ENCODE measurements at regions not wholly inside any gene's neighbourhood (a gene's known extent, or its start where the extent isn't known, plus 50 kb on each side); places are given as distances from the start of the nearest gene placed in this dataset.
"Not testable (repeated sequence)": the region's sequence is repeated elsewhere in the genome, so short reads cannot be mapped to it uniquely, and the experiment has no call there.

DNA sequence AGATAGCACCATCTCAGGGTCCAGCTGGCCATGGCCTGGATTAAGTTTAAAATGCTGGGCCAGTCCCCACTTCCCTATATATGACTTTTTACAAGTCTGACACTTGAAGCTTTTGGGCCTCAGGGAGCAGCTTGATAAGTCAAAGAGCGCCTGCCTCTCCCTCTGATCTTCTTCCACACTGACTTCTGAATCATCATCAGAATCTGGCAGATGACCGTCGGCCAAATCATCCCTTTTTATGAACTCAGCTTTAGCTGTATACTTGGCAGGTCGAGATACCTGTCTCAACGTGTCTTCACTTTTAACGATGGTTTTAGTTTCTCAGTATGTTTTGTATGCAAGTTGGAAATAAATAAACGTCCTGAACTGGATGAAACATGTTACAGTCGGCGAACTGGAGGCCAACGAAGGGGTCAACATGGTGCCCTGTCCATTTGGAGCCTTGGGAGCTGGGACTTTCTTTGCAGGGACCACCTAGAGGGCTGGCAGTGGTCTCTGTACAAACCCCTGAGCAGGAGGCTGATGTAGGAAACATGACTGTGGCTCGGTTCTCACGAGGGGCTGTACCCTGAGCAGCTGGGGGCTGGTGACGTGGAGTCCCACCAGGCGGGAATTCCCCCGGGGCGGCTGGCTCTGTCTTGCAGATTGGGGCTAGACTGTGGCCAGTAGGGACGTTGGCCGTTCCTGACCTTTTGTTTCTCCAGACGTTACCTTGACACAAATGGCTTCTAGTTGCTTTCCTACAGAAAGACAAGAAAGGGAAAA, 153.8 kb upstream of the PRKX start:
- not testable (repeated sequence) for H3K27ac ChIP-seq (ENCODE audit: low read length); H3K4me3 ChIP-seq (ENCODE audit: low read length); H3K4me1 ChIP-seq (ENCODE audit: control insufficient read depth, insufficient read depth, low read length); H3K36me3 ChIP-seq (ENCODE audit: control insufficient read depth, insufficient read depth, low read length); DNase-seq; H3K9me3 ChIP-seq (ENCODE audit: control insufficient read depth, low read depth, low read length); H3K27me3 ChIP-seq (ENCODE audit: control insufficient read depth, insufficient read depth, low read length)
- no CpG with 5 or more reads among the region's 19 CpGs for WGBS (ENCODE audit: insufficient coverage, low lambda C conversion rate)

GRCh38 chrX:3858332-3858731, 144.9 kb upstream of the PRKX start:
- not testable (repeated sequence) for H3K4me3 ChIP-seq (ENCODE audit: low read length); H3K4me1 ChIP-seq (ENCODE audit: control insufficient read depth, insufficient read depth, low read length); H3K9me3 ChIP-seq (ENCODE audit: control insufficient read depth, low read depth, low read length); H3K27me3 ChIP-seq (ENCODE audit: control insufficient read depth, insufficient read depth, low read length); H3K36me3 ChIP-seq (ENCODE audit: control insufficient read depth, insufficient read depth, low read length); DNase-seq; H3K27ac ChIP-seq (ENCODE audit: low read length)
- WGBS (ENCODE audit: insufficient coverage, low lambda C conversion rate) = no CpG with 5 or more reads among the region's 4 CpGs

DNA sequence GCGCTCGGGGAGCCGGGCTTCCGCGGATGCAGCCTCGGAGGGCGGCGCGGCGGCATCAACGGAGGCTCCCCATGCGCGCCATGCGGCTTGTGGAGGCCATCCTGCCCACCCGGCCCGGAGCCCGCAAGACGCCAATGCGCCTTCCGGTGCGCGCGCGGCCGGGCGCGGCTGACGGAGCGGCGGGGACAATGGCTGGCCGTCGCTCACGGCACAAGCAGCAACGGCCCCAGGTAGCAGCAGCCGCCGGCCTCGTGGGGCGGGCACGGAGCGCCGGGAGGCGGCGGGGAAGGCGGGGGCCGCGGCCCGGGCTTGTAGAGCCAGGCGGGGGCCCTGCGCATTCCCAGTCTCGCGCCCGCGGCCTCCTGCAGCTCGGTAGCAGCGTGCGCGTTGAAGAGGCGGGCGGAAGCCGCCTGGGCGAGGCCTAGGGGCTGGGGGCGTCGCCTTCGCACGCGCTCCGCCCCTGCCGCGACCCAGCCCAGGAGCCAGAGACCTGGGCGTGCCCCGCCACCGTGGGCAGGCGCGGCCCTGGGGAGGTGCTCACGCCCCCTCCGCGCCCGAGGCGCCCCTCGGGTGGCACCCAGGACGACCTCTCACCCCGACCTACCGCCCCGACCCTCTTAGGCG, 130.2 kb upstream of the PRKX start:
- DNase-seq; H3K4me3 ChIP-seq (ENCODE audit: low read length); H3K27ac ChIP-seq (ENCODE audit: low read length); H3K36me3 ChIP-seq (ENCODE audit: control insufficient read depth, insufficient read depth, low read length); H3K9me3 ChIP-seq (ENCODE audit: control insufficient read depth, low read depth, low read length); H3K4me1 ChIP-seq (ENCODE audit: control insufficient read depth, insufficient read depth, low read length); H3K27me3 ChIP-seq (ENCODE audit: control insufficient read depth, insufficient read depth, low read length): not testable (repeated sequence)
- no CpG with 5 or more reads among the region's 85 CpGs for WGBS (ENCODE audit: insufficient coverage, low lambda C conversion rate)

DNA sequence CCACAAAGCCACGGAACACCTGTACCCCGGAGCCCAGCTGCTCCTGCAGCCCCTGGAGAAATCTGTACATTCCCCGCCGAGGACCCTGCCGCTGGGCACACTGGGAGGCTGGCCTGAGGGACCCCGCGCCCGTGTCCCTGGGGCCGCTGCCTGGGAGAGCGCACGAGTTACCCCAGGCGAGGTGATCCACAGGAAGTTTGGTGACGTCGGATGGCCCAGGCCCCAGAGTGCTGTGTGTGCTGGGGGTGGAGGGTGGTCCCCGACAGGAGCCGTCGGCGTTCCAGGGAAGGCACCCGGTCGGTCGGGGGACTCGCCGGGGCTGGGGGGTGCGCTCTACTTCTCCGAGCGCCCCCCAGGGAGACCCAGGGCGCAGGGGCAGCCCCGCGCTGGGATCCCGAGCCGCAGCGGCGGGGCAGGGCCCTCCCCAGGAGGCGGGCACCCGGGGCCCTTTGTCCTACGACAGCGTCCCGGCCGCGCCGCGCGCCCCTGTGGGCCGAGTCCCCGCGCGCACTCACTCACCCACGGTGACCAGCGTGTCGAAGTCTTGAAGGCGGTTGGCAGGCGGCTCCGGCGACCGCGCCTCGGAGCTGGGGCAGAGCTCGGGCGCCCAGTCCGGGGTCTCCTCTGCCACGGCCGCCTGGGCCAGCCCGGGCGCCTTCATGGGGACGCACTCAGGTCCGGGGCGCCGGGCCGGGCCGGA, 129.5 kb upstream of the PRKX start:
- not testable (repeated sequence) for H3K27ac ChIP-seq (ENCODE audit: low read length); H3K27me3 ChIP-seq (ENCODE audit: control insufficient read depth, insufficient read depth, low read length); H3K9me3 ChIP-seq (ENCODE audit: control insufficient read depth, low read depth, low read length); H3K36me3 ChIP-seq (ENCODE audit: control insufficient read depth, insufficient read depth, low read length); H3K4me1 ChIP-seq (ENCODE audit: control insufficient read depth, insufficient read depth, low read length); DNase-seq
- no CpG with 5 or more reads among the region's 70 CpGs for WGBS (ENCODE audit: insufficient coverage, low lambda C conversion rate)
- peak overlapping the region; percentile 26 for H3K4me3 ChIP-seq (ENCODE audit: low read length)

DNA sequence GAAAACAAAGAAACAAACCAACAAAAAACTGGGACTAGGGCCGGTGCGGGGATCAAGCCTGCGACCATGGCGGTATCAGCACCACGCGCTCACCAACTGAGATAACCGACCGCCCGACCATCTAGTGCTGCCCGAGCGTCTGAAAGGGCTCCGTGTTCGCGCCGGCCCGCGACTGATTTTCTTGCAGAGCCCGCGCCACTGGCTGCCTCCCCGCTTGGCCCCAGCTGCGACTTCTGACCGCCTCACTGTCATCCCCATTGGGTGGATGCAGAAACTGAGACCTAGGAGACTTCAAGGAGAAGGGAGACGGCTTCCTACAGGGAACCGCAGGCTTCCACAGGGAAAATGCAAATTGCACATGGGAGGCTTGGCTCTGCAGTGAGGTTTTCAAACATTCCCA, 125.3 kb upstream of the PRKX start:
- no CpG with 5 or more reads among the region's 24 CpGs for WGBS (ENCODE audit: insufficient coverage, low lambda C conversion rate)

DNA sequence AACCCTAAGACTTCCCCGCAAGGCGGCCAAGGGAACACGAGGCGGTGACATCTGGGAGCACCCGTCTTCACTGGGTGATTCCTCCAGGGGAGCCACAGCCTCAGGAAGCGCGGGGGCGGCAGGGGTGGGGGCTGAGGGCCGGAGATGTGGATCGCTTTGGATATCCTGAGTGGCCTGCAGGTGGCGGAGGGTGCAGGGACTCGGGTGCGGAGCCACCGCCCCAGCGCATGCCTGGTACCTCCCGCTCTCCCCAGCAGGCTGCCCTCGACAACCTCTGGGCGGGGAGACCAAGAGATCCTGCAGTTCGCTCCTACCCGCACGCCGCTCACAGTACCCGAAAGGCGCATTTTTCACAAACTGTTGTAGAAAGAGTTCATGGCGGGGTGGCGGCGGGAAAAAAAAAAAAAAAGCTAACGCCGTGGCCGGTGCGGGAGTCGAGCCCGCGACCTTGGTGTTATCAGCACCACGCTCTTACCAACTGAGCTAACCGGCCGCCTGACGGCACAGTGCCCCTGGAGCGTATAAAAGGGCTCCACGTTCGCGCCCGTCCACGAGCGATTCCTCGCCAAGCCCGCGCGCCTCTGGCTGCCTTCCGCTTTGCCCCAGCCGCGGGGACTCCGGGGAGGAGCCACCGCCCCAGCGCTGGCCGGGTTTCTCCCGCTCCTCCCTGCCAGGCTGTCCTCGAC, 124.7 kb upstream of the PRKX start:
- not testable (repeated sequence) for H3K36me3 ChIP-seq (ENCODE audit: control insufficient read depth, insufficient read depth, low read length); DNase-seq; H3K4me3 ChIP-seq (ENCODE audit: low read length); H3K9me3 ChIP-seq (ENCODE audit: control insufficient read depth, low read depth, low read length); H3K27me3 ChIP-seq (ENCODE audit: control insufficient read depth, insufficient read depth, low read length); H3K27ac ChIP-seq (ENCODE audit: low read length); H3K4me1 ChIP-seq (ENCODE audit: control insufficient read depth, insufficient read depth, low read length)
- WGBS (ENCODE audit: insufficient coverage, low lambda C conversion rate) = no CpG with 5 or more reads among the region's 58 CpGs

More for the DNA sequence above, 125.3 kb upstream of the PRKX start:
- DNase-seq; H3K9me3 ChIP-seq (ENCODE audit: control insufficient read depth, low read depth, low read length); H3K4me3 ChIP-seq (ENCODE audit: low read length); H3K27ac ChIP-seq (ENCODE audit: low read length); H3K36me3 ChIP-seq (ENCODE audit: control insufficient read depth, insufficient read depth, low read length); H3K4me1 ChIP-seq (ENCODE audit: control insufficient read depth, insufficient read depth, low read length); H3K27me3 ChIP-seq (ENCODE audit: control insufficient read depth, insufficient read depth, low read length): not testable (repeated sequence)

- not testable (repeated sequence) for H3K27ac ChIP-seq (ENCODE audit: low read length); H3K4me1 ChIP-seq (ENCODE audit: control insufficient read depth, insufficient read depth, low read length); H3K27me3 ChIP-seq (ENCODE audit: control insufficient read depth, insufficient read depth, low read length); H3K36me3 ChIP-seq (ENCODE audit: control insufficient read depth, insufficient read depth, low read length); H3K9me3 ChIP-seq (ENCODE audit: control insufficient read depth, low read depth, low read length); H3K4me3 ChIP-seq (ENCODE audit: low read length); DNase-seq
- no CpG with 5 or more reads among the region's 13 CpGs for WGBS (ENCODE audit: insufficient coverage, low lambda C conversion rate)
Observed at GRCh38 chrX:3837211-3837610, 123.8 kb upstream of the PRKX start.

DNA sequence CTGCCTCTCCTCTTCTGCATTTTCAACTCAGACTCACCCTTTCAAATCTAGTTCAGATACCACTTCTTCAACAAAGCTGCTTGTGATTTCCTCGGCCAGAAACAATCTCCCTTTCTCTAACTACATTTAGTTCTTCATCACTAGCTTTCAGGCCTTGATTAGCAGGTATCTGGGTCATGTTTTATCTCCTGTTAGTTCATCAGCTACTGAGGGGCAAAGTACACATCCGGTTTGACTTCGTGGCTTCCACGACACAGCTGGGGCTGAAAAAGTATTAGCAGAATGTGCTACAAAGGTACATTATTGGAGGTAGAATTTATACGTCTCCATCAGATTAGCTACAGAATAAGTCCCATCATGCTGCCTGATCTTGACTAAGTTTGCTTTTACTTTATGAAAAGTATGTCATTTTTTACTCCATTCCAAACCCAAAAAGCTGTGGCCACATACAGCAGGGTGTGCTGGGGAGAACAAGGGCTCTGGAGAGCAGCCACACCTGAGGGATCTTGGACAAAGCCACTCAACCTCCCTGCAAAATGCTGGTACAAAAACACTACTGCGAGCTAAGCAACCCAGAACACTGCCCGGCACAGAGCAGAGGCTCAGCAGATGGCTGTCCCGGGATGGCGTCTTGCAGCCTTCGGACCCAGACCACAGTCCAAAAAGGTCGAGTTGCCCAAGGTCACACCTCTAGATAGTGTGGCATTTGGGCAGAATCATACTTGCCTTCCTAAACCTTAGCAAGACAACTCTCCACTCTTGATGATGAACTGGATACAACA, 120.5 kb upstream of the PRKX start:
- not testable (repeated sequence) for DNase-seq; H3K27ac ChIP-seq (ENCODE audit: low read length); H3K36me3 ChIP-seq (ENCODE audit: control insufficient read depth, insufficient read depth, low read length); H3K4me1 ChIP-seq (ENCODE audit: control insufficient read depth, insufficient read depth, low read length); H3K9me3 ChIP-seq (ENCODE audit: control insufficient read depth, low read depth, low read length); H3K4me3 ChIP-seq (ENCODE audit: low read length); H3K27me3 ChIP-seq (ENCODE audit: control insufficient read depth, insufficient read depth, low read length)
- no CpG with 5 or more reads among the region's 11 CpGs for WGBS (ENCODE audit: insufficient coverage, low lambda C conversion rate)

DNA sequence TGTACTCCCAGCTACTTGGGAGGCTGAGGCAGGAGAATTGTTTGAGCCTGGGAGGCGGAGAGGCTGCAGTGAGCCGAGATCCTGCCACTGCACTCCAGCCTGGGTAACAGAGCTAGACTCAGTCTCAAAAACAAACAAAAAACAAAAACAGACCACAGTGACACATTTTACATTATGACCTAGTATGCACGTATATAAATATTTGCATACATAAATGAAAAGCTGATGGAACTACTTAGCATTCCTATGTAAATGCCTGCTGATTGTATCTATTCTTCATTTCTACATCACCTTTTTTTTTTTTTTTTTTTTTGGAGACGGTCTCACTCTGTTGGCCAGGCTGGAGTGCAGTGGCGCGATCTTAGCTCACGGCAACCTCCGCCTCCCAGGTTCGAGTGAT, 116.6 kb upstream of the PRKX start:
- WGBS (ENCODE audit: insufficient coverage, low lambda C conversion rate) = no CpG with 5 or more reads among the region's 9 CpGs
- H3K27me3 ChIP-seq (ENCODE audit: control insufficient read depth, insufficient read depth, low read length); H3K4me3 ChIP-seq (ENCODE audit: low read length); H3K36me3 ChIP-seq (ENCODE audit: control insufficient read depth, insufficient read depth, low read length); H3K27ac ChIP-seq (ENCODE audit: low read length); H3K9me3 ChIP-seq (ENCODE audit: control insufficient read depth, low read depth, low read length); DNase-seq; H3K4me1 ChIP-seq (ENCODE audit: control insufficient read depth, insufficient read depth, low read length): not testable (repeated sequence)

- H3K27me3 ChIP-seq (ENCODE audit: control insufficient read depth, insufficient read depth, low read length); H3K36me3 ChIP-seq (ENCODE audit: control insufficient read depth, insufficient read depth, low read length); DNase-seq; H3K4me3 ChIP-seq (ENCODE audit: low read length); H3K27ac ChIP-seq (ENCODE audit: low read length); H3K4me1 ChIP-seq (ENCODE audit: control insufficient read depth, insufficient read depth, low read length); H3K9me3 ChIP-seq (ENCODE audit: control insufficient read depth, low read depth, low read length): not testable (repeated sequence)
- no CpG with 5 or more reads among the region's 12 CpGs for WGBS (ENCODE audit: insufficient coverage, low lambda C conversion rate)
Observed at GRCh38 chrX:3829041-3829531, 115.6 kb upstream of the PRKX start.

Measured in large intestine (tissue), 3 donors.